HT-29 (cell line): ENCODE measurements at regions not wholly inside any gene's neighbourhood (a gene's known extent, or its start where the extent isn't known, plus 50 kb on each side); places are given as distances from the start of the nearest gene placed in this dataset. TPM values are rescaled to one million over a fixed set of nuclear protein-coding genes. Genes with fewer than 3 reads are reported as not detected.

Experiments used
- small RNA-seq: library from RNA; depleted of rRNA; stranded (forward); fragments of <200 nt; gene quantifications from one replicate; pipeline ENCODE3, GENCODE V24; 2014

Small RNAs in the stretch of these regions (small RNA-seq; reads per million reads assigned to genes)
- gene MIR325 (not detected), gene RNA5SP509 (0.93 reads per million, percentile 30 among the genes with 10 or more reads in this experiment)
